Midbrain (tissue), 1 donor: ENCODE measurements at regions not wholly inside any gene's neighbourhood (a gene's known extent, or its start where the extent isn't known, plus 50 kb on each side); places are given as distances from the start of the nearest gene placed in this dataset.
"Not testable (repeated sequence)": the region's sequence is repeated elsewhere in the genome, so short reads cannot be mapped to it uniquely, and the experiment has no call there.

ENCODE experiments used
- DNase-seq: peaks from one replicate; lab custom pipeline; 2025; lab: John Stamatoyannopoulos, UW

- no peak for DNase-seq
Measured at GRCh38 chr18:11511434-11512095, 97.8 kb upstream of the SLC35G4 start.

DNA sequence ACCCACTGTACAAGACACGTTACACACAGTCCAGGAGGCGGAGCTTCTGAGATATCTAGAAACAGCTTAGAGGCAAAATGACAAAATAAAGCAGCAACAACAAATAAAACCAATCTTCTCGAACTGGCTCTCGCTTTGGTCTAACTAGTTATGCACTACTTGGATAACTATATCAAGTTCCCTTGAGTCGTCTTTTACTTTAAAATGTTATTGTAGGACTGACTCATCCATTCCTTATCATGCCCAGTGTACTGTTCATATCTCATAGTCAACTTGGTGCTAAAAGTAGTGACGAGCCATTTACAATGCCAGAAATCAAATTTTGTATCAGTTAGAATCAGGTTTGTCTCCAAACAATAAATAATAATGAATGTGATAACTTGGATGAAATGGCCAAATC, 102.5 kb upstream of the SLC35G4 start:
- DNase-seq, result no peak

DNA sequence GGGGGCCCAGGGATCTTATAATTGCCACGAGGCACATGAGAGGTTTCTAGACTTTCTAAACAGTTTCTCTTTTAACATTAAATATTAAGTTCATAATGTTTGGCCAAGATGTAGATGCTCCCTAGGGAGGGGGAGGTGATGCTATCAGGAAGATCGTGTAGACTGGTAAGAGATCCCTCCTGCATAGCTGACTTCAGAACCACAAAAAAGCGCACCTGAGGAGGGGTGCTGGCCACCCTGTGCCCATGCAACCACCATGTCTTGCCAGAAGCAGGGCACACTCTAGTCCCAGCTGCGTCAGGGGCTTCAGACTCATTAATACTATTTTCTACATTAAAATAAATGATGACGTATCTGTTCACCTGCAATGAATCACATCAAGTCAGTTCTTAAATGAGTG, 103.4 kb upstream of the SLC35G4 start:
- DNase-seq, result no peak

- DNase-seq, result no peak
Measured at GRCh38 chr18:11504962-11505361, 104.4 kb upstream of the SLC35G4 start.

- DNase-seq, result no peak
Measured at GRCh38 chr18:11502368-11502767, 107.0 kb upstream of the SLC35G4 start.

DNA sequence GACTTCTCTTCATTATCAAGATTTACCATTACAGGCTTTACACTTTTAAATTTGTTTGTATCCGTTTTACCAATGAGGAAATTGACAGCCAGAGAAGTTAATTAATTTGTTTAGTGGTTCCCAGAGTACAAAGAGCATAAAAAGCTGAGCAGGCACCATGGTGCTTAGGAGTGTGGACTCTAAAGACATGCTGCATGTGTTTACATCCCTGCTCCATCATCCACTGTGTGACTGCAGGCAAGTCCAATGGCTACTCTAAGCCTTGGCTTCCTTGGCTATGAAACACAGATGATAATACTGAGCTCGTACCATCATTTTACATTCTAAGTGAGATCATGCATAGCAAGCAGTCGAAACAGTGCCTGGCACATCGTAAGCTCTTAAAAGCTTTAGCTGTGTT, 108.0 kb upstream of the SLC35G4 start:
- no peak for DNase-seq

DNA sequence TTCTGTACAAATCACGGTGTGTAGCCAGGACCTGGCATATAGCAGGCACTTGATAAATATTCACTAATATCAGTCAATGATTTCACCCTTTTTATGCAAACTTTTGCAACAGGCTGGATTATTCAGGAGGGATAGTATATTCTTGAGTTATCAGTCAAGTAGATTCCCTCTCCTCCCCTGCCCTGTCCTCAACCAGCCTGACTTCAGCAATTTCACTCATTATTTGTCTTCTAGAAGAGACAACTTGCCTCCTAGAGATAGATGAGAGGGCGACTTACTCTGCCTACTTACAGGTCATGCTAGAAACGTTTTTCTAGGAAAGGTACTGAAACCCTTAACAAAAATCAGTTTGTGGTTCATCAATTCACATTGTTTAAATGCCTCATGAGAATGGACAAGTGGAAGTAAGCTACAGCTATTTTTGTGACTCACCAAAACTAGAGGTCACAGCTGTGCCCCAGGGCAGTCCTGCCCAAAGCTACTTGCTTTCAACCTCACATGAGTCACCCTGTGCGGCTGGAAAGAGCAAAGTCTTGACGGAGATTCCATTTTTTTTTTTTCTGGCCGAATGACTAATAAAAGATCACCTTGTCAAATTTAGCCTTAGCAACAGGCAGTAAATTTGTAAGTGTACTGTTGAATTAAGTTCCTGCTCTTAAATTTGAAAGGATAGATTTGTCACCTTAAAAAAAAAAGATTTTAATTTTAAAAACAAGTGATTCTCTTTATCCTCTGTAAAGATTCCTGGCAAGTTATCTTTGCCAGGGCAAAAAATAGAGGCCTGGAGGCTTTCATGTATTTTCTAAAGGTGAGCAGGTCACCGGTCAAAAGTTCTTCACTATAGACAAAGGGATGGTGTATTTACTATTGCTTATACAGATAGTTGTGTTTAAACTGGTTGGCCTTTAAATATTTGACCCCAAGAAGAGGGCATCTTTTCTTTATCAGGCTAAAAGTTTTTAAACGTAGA, 109.0 kb upstream of the SLC35G4 start:
- DNase-seq, result no peak

- no peak for DNase-seq
Measured at GRCh38 chr18:11498821-11499220, 110.6 kb upstream of the SLC35G4 start.

GRCh38 chr18:11497585-11497984, 111.8 kb upstream of the SLC35G4 start:
- no peak for DNase-seq

DNA sequence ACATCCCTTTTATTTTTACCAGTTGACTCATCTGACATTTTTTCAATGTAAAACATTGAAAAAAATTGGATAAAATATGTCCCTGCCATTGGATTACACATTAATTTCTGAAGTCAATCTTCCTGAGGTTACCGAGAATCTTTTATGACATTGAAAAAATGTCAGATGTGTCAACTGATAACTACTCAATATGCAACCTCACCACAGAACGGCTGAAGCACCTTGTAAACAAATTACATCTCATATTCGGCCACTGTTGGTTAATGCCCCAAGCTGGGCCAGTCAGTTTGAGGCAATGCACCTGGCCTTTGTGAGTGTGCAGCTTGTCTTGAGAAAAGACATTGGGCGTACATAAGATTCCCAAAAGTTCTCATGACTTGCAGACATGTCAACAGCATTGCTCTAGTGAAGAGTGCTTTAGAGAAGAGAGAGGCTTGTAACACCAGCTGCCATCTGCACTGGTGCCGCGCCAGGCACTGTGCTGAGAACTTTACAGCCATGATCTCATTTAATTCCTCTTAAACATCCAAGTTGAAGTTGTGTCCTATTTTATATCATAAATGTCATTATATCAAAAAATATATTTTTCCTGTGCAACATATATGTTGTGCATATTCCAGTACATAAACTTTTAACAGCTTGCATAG, 112.7 kb upstream of the SLC35G4 start:
- no peak for DNase-seq

DNA sequence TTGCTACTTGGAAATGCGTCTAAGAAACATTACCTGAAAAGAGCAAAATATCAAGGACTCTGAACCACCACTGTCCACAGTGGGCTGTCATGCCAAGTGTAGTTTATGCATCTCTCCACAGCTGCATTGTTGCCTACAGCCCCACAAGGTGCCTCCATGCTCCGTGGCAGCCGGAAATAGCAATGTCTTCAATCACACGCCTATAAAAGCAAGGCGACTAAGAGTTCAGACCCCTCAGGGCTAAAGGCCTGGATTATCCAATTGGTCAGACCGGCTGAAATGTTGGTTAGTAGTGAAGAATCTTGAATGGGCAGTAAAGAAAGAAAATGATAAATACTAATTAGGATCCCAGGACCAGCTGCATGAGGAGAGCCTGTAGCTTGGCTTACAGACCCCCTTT, 114.0 kb upstream of the SLC35G4 start:
- no peak for DNase-seq

DNA sequence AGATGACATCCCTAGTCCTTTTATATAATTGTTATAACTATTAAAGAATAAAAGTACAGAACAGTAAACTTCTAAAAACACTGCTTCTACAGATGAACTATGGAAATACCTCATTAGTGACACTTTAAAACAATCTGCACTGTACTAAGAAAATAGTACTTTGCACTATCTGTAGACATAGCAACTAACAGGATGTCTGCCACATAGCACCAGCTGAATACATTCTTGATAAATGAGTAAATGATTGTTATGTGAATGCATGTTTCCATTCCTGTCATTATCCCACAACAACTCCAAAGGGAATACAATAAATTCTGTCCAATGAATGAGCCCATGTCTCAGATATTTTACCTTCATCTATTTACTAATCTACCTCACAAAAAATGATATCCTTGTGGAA, 115.3 kb upstream of the SLC35G4 start:
- DNase-seq, result no peak

DNA sequence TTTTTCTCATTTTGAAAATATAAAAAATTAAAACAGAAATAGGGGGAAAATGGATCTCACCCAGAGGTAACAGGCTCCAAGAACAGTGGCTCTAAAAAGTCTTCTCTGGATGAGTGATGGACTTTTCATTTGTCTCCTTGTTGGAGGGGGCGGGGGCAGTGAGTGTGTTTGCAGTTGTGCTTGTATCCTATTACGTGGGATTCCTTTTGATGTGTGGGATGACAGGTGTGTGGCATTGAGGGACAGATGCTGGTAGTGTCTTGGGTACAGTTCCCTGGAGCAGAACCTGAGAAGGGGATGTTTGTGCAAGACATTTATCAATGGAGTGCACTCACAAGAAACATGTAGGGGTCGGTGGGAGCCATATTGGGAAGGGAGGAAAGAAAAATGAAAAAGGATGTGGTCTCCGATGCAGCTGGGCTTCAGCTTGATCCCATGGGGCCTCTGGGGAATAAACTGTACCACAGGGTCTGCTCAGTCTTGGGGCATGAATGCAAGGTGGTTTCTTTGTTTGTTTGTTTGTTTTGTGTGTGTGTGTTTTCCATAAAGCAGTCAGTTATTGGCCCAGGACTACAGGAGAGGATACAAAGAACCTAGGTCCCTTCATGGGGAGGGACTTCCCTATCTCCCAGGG, 120.0 kb upstream of the SLC35G4 start:
- DNase-seq, result no peak

DNA sequence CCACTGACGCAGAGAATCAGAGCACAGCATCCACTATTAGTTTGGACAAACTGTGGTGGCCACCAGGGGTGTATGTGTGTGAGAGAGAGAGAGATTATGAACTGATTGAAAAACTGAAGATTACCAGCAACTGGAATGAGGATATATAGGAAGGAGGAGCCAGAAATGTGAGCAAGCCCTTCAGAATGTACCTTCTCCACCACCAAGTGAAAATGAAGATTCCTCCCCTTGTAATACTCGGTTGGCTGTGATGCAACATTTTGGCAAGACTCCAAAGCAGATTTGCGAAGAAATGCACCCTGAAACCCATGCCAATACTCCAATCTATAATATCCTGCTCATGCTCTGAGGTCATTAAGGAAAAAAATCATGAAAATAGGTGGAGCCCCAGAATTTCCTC, 121.2 kb upstream of the SLC35G4 start:
- no peak for DNase-seq

- DNase-seq, result no peak
Measured at GRCh38 chr18:11487390-11487789, 122.0 kb upstream of the SLC35G4 start.

- no peak for DNase-seq
Measured at GRCh38 chr18:11482271-11482670, 127.1 kb upstream of the SLC35G4 start.

GRCh38 chr18:11480692-11481091, 128.7 kb upstream of the SLC35G4 start:
- no peak for DNase-seq

DNA sequence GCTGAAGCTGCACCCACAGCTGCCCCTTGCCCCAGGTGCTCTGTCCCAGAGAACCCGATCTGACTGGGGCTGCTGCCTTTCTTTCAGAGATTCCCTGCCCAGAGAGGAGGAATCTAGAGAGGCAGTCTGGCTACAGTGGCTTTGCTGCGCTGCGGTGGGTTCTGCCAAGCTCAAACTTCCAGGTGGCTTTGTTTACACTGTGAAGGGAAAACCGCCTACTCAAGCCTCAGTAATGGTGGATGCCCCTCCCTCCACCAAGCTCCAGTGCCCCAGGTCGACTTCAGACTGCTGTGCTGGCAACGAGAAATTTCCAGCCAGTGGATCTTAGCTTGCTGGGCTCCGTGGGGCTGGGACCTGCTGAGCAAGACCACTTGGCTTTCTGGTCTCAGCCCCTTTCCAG, 130.4 kb upstream of the SLC35G4 start:
- DNase-seq, result not testable (repeated sequence)

DNA sequence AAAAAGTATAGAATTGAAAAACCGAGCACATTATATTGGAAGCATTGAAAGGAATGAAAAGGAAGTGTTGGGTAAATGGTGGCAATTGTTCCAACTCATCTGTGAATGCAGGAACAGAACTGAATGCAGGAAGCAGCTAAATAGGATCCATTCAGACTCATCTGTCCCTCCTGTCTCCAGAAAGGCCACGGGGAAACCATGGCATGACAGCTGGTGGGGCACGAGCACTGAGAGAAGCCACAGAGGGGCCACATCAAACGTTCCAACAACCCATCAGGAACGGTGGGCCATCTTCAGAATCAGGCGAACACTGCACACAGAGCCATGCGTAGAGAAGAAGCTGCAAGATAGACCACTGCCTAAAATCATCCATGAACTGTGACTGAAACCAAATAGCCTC, 138.5 kb upstream of the SLC35G4 start:
- no peak for DNase-seq

GRCh38 chr18:11468617-11469016, 140.8 kb upstream of the SLC35G4 start:
- no peak for DNase-seq

DNA sequence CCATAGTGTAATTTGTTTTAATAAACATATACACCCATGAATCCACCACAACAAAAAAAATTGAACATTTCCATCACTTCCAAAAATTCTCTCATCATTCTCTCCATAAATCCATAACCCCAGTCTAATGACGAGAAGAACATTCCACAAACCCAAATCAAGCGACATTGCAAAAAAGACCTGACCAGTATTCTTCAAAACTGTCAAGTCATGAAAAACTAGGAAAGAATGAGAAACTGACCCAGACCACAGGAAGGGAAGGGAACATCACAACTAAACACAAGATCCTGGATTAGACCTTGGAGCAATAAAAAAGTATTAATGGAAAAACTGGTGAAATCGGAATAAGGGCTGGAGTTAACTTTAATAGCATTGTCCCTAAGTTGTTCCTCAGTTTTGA, 141.3 kb upstream of the SLC35G4 start:
- no peak for DNase-seq

DNA sequence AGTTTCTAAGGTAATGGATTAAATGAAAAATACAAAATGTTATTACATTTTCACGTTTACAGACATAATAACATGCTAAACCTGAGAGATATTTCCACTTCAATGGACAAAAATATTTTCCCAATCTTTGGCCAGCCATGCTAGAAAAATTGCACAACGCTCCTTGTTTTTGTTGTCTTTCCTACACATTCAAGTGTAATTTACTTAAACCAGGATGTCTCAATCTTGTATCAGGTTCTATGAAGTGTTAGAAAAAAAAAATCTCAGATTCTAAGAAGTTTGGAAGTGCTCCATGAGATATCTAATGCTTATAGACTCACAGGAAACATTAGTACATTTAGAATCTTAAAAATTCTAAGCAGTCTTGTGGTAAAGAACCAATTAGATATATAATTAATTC, 141.8 kb upstream of the SLC35G4 start:
- no peak for DNase-seq
